OCI-LY1 (cell line): ENCODE measurements at regions not wholly inside any gene's neighbourhood (a gene's known extent, or its start where the extent isn't known, plus 50 kb on each side); places are given as distances from the start of the nearest gene placed in this dataset.

Source experiments
- H2AFZ ChIP-seq: fragments of 200-600 bp; sonication (generic), shearing (Covaris generic); 2 replicates; pipeline ENCODE4 v1.6.0; 2014; ENCODE audit warnings: antibody characterized with exemption, mild to moderate bottlenecking, low read length
- H3F3A ChIP-seq: fragments of 200-600 bp; sonication (generic), shearing (Covaris generic); 2 replicates; pipeline ENCODE4 v1.6.0; 2014; ENCODE audit warnings: mild to moderate bottlenecking, antibody characterized with exemption, low read length, moderate library complexity; ENCODE audit not compliant: insufficient read depth
- H3K27ac ChIP-seq: fragments of 200-600 bp; sonication (generic); 2 replicates; pipeline ENCODE4 v1.5.1; 2014; ENCODE audit warnings: low read length, mixed run types, mild to moderate bottlenecking, low read depth; ENCODE audit not compliant: poor library complexity, severe bottlenecking
- H3K27me3 ChIP-seq: fragments of 200-600 bp; sonication (generic); 2 replicates; pipeline ENCODE4 v1.6.0; 2014; ENCODE audit warnings: antibody characterized with exemption, mild to moderate bottlenecking, low read length, moderate library complexity; ENCODE audit not compliant: insufficient read depth
- H3K36me3 ChIP-seq: fragments of 200-600 bp; sonication (generic); 2 replicates; pipeline ENCODE4 v1.6.1; 2014; ENCODE audit warnings: mild to moderate bottlenecking, antibody characterized with exemption, low read length, moderate library complexity, mixed read lengths; ENCODE audit not compliant: insufficient read depth
- H3K4me1 ChIP-seq: fragments of 200-600 bp; sonication (generic); 2 replicates; pipeline ENCODE4 v1.5.1; 2014; ENCODE audit warnings: mild to moderate bottlenecking, low read length, moderate library complexity; ENCODE audit not compliant: insufficient read depth, severe bottlenecking
- H3K4me2 ChIP-seq: fragments of 200-600 bp; sonication (generic), shearing (Covaris generic); 2 replicates; pipeline ENCODE4 v1.6.1; 2014; ENCODE audit warnings: low read length
- H3K4me3 ChIP-seq: fragments of 200-600 bp; sonication (generic); 2 replicates; pipeline ENCODE4 v1.5.1; 2014; ENCODE audit warnings: low read length, low read depth, mild to moderate bottlenecking, mixed read lengths; ENCODE audit not compliant: poor library complexity, severe bottlenecking
- H3K79me2 ChIP-seq: fragments of 200-600 bp; shearing (Covaris generic); 2 replicates; pipeline ENCODE4 v1.6.1; 2016; ENCODE audit warnings: mixed run types, low read length, mixed read lengths; ENCODE audit not compliant: insufficient read depth
- H3K9ac ChIP-seq: fragments of 200-600 bp; sonication (generic), shearing (Covaris generic); 2 replicates; pipeline ENCODE4 v1.6.1; 2014; ENCODE audit warnings: mild to moderate bottlenecking, low read length, mixed read lengths
- H3K9me2 ChIP-seq: fragments of 200-600 bp; sonication (generic), shearing (Covaris generic); 2 replicates; pipeline ENCODE4 v1.6.1; 2014; ENCODE audit warnings: low read depth, mild to moderate bottlenecking, low read length, mixed read lengths
- H3K9me3 ChIP-seq: fragments of 200-600 bp; shearing (Covaris generic); 2 replicates; pipeline ENCODE4 v1.6.1; 2014; ENCODE audit warnings: low read length, mixed read lengths
- H4K20me1 ChIP-seq: fragments of 200-600 bp; sonication (generic), shearing (Covaris generic); 2 replicates; pipeline ENCODE4 v1.6.0; 2016; ENCODE audit warnings: mild to moderate bottlenecking, low read length; ENCODE audit not compliant: insufficient read depth
- EZH2 ChIP-seq: fragments of 200-600 bp; sonication (generic), shearing (Covaris generic); IDR thresholded peaks from 2 replicates; pipeline ENCODE4 v1.8.0; 2017; ENCODE audit warnings: borderline replicate concordance, mixed run types, mild to moderate bottlenecking, antibody characterized with exemption, low read length, moderate library complexity, mixed read lengths
- TF ChIP-seq, protein P1 (sequence below): fragments of 200-600 bp; sonication (generic), shearing (Covaris generic); IDR thresholded peaks from 2 replicates; pipeline ENCODE4 v1.5.1; 2017; ENCODE audit warnings: mild to moderate bottlenecking, antibody characterized with exemption, low read length, moderate library complexity, mixed read lengths

DNA sequence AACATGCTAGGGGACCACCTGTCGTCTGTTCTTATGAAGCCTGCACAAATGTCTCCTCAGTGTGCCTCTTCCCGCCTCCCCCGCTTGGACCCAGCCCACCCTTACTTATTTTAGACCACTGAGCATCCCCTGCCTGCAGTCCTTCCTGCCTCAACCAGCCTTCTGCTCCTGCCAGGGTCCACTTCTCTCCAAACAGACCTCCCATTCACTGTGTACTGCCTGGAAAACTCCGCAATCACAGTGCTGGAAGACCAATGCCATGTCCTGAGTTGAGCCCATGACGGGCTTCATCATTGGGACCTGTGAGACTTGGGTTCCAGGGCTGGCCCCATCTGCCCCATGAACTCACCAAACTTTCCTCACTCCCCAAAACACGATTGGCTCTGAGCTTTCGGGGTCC lies 309.4 kb downstream of the IRX1 start:
- H3K36me3 ChIP-seq: no peaks in the 10 kb centered on the region
- no peaks in the 10 kb centered on the region for H3K4me1 ChIP-seq
- no peak overlapping the region for H3K27ac ChIP-seq
- no peaks in the 10 kb centered on the region for H3F3A ChIP-seq
- H4K20me1 ChIP-seq: no peaks in the 10 kb centered on the region
- no peak overlapping the region for H3K4me3 ChIP-seq
- no peak overlapping the region for H3K9ac ChIP-seq
- H3K4me2 ChIP-seq: no peak overlapping the region
- TF ChIP-seq EZH2: no peak
- TF ChIP-seq, protein P1, sequence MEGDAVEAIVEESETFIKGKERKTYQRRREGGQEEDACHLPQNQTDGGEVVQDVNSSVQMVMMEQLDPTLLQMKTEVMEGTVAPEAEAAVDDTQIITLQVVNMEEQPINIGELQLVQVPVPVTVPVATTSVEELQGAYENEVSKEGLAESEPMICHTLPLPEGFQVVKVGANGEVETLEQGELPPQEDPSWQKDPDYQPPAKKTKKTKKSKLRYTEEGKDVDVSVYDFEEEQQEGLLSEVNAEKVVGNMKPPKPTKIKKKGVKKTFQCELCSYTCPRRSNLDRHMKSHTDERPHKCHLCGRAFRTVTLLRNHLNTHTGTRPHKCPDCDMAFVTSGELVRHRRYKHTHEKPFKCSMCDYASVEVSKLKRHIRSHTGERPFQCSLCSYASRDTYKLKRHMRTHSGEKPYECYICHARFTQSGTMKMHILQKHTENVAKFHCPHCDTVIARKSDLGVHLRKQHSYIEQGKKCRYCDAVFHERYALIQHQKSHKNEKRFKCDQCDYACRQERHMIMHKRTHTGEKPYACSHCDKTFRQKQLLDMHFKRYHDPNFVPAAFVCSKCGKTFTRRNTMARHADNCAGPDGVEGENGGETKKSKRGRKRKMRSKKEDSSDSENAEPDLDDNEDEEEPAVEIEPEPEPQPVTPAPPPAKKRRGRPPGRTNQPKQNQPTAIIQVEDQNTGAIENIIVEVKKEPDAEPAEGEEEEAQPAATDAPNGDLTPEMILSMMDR: no peak
- no peak overlapping the region for H2AFZ ChIP-seq
- H3K79me2 ChIP-seq: no peaks in the 10 kb centered on the region
- H3K9me3 ChIP-seq: no peaks in the 10 kb centered on the region
- H3K9me2 ChIP-seq: no peaks in the 10 kb centered on the region
- no peaks in the 10 kb centered on the region for H3K27me3 ChIP-seq

DNA sequence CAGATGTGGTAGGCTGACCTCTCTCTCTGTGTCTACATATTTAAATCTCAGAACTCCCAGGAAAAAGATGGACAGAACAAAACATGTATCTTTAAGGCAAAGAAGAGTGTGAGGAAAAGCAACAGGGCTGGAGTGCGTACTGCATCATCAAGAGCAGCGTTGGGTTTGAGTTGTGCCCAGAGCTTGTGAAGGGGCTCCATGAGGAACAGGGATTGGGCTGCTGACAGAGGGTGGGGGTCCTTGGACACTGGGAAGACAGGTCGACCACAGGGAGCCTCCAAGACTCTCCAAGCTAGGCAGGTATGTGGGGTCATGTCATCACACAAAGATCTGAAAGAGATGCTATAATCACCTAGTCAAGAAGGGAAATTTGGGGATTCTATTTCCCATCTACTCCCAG lies 309.9 kb downstream of the IRX1 start:
- Histone ChIP-seq H3K9ac (no peak overlapping the region), H3K27ac (no peak overlapping the region), H3K9me2 (no peaks in the 10 kb centered on the region), H3F3A (no peaks in the 10 kb centered on the region), H3K36me3 (no peaks in the 10 kb centered on the region), H2AFZ (no peak overlapping the region), H3K79me2 (no peaks in the 10 kb centered on the region), H3K9me3 (no peaks in the 10 kb centered on the region), H3K4me3 (no peak overlapping the region), H3K27me3 (no peaks in the 10 kb centered on the region), H4K20me1 (no peaks in the 10 kb centered on the region), H3K4me2 (no peak overlapping the region), H3K4me1 (no peaks in the 10 kb centered on the region)
- TF ChIP-seq, protein P1: no peak
- no peak for TF ChIP-seq EZH2

DNA sequence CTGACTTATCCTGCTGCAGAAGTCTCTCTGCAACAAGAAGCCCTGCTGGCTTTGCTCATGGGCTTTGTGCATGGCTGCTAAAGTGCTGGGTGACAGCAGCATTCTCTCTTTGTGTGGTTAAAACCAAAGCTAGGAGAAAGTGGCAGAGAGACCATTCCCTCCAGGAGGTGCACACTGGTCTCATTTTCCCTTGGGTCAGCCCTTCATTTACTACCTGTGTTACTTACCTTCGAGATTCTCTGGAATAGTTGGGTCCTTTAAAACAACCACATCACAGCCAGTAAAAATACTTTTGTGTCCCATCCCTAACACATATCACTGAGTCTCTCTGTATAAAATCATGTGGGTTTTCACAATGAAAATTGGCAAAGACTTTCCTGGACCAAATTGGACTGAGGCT lies 315.5 kb downstream of the IRX1 start:
- no peaks in the 10 kb centered on the region for H3K9me3 ChIP-seq
- H3K4me3 ChIP-seq: no peak overlapping the region
- no peak for TF ChIP-seq EZH2
- TF ChIP-seq, protein P1: no peak
- H3K9ac ChIP-seq: no peak overlapping the region
- no peak overlapping the region for H3K4me2 ChIP-seq
- no peaks in the 10 kb centered on the region for H3K79me2 ChIP-seq
- H3K27ac ChIP-seq: no peak overlapping the region
- H3K36me3 ChIP-seq: no peaks in the 10 kb centered on the region
- no peaks in the 10 kb centered on the region for H3K9me2 ChIP-seq
- no peak overlapping the region for H2AFZ ChIP-seq
- no peaks in the 10 kb centered on the region for H3K4me1 ChIP-seq
- H3F3A ChIP-seq: no peaks in the 10 kb centered on the region
- H4K20me1 ChIP-seq: no peaks in the 10 kb centered on the region
- no peaks in the 10 kb centered on the region for H3K27me3 ChIP-seq
